KOPT-K1 (cell line): ENCODE measurements at regions not wholly inside any gene's neighbourhood (a gene's known extent, or its start where the extent isn't known, plus 50 kb on each side); places are given as distances from the start of the nearest gene placed in this dataset.

Experiments
- H3K27ac ChIP-seq: fragments of 200-600 bp; sonication (generic); 2 replicates; pipeline ENCODE4 v1.5.1; 2016; ENCODE audit warnings: antibody characterized with exemption, mild to moderate bottlenecking, low read depth, low read length; ENCODE audit not compliant: poor library complexity, severe bottlenecking
- H3K36me3 ChIP-seq: fragments of 200-600 bp; sonication (generic); 2 replicates; pipeline ENCODE4 v1.5.1; 2017; ENCODE audit warnings: antibody characterized with exemption, mild to moderate bottlenecking, low read length, moderate library complexity; ENCODE audit not compliant: insufficient read depth
- H3K9me3 ChIP-seq: fragments of 200-600 bp; sonication (generic); 2 replicates; pipeline ENCODE4 v1.5.1; 2017; ENCODE audit warnings: antibody characterized with exemption, low read length, mild to moderate bottlenecking; ENCODE audit not compliant: insufficient read depth, poor library complexity, severe bottlenecking

GRCh38 chr13:63408331-63409189 is 1992.9 kb upstream of the PCDH20 start:
- no peaks in the 10 kb centered on the region for H3K36me3 ChIP-seq
- H3K27ac ChIP-seq, result no peak overlapping the region

GRCh38 chr13:63403733-63404132 is 1988.1 kb upstream of the PCDH20 start:
- H3K27ac ChIP-seq, result no peak overlapping the region
- H3K36me3 ChIP-seq, result no peaks in the 10 kb centered on the region
- H3K9me3 ChIP-seq, result no peaks in the 10 kb centered on the region

More at GRCh38 chr13:63408331-63409189, 1992.9 kb upstream of the PCDH20 start:
- H3K9me3 ChIP-seq, result no peaks in the 10 kb centered on the region

GRCh38 chr13:63396746-63397145 is 1981.1 kb upstream of the PCDH20 start:
- Histone ChIP-seq H3K36me3 (no peaks in the 10 kb centered on the region), H3K27ac (no peak overlapping the region), H3K9me3 (peaks cover 3% of the 10 kb centered on the region)

GRCh38 chr13:63393112-63393511 is 1977.5 kb upstream of the PCDH20 start:
- Histone ChIP-seq H3K9me3 (peaks cover 3% of the 10 kb centered on the region), H3K27ac (no peak overlapping the region), H3K36me3 (no peaks in the 10 kb centered on the region)

GRCh38 chr13:63389756-63390155 is 1974.1 kb upstream of the PCDH20 start:
- H3K36me3 ChIP-seq, result no peaks in the 10 kb centered on the region
- H3K9me3 ChIP-seq, result no peaks in the 10 kb centered on the region
- no peak overlapping the region for H3K27ac ChIP-seq

DNA sequence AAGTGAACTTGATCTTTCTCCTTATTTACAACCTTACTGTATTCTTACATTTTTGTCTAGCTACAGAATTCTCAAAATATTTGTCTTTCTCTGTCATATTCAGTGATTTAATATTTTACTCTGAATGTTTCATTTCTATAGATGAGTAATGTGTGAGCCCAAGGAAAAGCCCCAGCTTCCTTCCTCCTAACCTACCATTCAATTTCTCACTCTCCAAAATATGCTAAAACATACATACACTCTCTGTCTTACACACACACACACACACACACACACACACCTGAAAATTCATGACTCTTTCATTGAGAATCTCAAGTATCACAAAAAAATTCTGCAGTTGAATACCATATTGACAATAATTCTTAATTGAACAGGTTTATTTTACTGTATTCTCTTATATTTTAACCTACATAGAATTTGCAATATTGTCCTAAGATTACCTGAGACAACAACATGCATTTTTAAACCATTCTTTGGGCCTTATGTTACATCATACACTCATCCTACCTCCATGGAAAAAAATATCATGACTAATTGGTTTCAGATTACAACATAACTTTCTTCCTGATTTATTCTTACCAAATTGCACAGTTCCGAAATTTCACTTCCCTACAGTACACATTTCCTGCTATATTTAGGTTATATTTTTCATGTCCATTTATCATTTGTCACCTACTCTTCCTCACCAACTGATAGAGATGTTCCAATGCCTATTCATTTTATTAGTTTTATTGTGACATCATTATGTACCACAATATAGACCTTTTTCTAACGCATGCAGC is 1965.6 kb upstream of the PCDH20 start:
- H3K9me3 ChIP-seq, result no peaks in the 10 kb centered on the region
- no peaks in the 10 kb centered on the region for H3K36me3 ChIP-seq
- H3K27ac ChIP-seq, result no peak overlapping the region

GRCh38 chr13:63377986-63378385 is 1962.3 kb upstream of the PCDH20 start:
- no peaks in the 10 kb centered on the region for H3K36me3 ChIP-seq
- no peak overlapping the region for H3K27ac ChIP-seq
- no peaks in the 10 kb centered on the region for H3K9me3 ChIP-seq

- H3K36me3 ChIP-seq, result no peaks in the 10 kb centered on the region
- peaks cover 19% of the 10 kb centered on the region for H3K9me3 ChIP-seq
- no peak overlapping the region for H3K27ac ChIP-seq
Observed at GRCh38 chr13:63370101-63370500, 1954.5 kb upstream of the PCDH20 start.

DNA sequence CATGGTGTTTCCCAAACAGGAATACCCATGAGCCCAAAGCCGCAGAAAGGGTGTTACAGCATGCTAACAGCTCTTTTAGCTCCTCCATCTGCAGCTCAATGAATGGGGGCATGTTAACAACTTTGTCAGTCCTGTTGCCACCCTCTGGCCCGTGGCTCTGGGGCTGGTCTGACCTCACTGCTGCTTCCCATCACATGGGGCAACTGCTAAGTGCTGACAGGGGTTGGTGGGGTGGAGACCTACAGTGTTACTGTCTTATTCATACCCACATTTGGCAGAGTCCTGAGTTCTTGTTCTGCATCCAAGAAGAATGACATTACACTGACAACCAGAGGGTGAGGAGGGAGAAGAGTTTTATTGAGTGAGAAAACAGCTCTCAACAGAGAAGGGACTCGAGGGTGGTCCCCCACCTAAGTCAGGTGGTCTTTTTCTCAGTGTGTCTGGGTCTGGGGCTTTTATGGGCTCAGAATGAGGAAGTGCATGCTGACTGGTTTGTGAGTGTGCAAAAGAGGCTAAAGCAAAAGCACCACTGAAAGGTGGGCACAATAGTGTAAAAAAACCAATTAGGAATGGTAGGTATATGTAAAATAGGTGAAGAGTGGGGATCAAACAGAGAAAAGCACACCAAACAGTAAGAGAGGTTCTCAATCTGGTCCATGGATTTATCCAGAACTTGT is 1952.0 kb upstream of the PCDH20 start:
- Histone ChIP-seq H3K36me3 (no peaks in the 10 kb centered on the region), H3K27ac (no peak overlapping the region), H3K9me3 (peaks cover 19% of the 10 kb centered on the region)

- no peak overlapping the region for H3K27ac ChIP-seq
- peaks cover 19% of the 10 kb centered on the region for H3K9me3 ChIP-seq
- no peaks in the 10 kb centered on the region for H3K36me3 ChIP-seq
Observed at GRCh38 chr13:63364159-63364558, 1948.5 kb upstream of the PCDH20 start.

DNA sequence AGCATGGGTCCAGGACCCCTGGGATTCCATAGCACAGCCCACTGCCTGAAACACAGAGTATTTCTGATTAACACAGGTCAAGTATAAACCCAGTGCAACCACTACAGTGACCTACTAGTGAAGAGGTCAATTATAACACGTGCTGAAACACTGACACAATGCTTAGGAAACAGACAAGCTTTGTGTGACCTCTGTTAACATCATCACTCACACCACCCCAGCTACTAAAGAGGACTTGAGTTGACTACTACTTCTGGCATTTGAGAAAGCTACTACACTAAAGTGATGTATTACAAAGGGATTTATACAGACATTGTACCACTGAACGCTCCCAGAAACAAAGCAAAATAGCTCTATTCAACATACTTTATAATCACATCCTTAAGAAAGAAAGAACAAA is 1935.9 kb upstream of the PCDH20 start:
- Histone ChIP-seq H3K36me3 (no peaks in the 10 kb centered on the region), H3K9me3 (no peaks in the 10 kb centered on the region), H3K27ac (no peak overlapping the region)

DNA sequence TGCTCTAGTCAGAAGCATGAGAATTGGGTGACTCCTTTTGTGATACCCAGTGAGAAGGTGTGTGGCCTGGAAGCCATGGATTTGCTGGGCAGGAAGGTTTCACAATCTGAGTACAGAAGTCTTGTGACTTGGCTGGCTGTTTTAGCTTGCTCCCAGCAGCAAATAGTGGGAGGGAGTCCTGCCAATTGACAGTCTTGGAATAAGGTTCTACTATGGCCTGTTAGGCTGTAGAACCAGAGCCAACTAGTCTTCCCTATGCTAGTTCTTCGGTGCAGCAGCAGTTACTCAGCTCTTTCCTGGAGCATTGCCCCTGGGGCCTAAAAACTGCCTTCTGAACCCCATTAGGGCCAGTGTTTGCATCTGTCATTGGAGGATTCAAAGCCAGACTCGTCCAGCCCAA is 1935.4 kb upstream of the PCDH20 start:
- H3K36me3 ChIP-seq, result no peaks in the 10 kb centered on the region
- no peak overlapping the region for H3K27ac ChIP-seq
- no peaks in the 10 kb centered on the region for H3K9me3 ChIP-seq

DNA sequence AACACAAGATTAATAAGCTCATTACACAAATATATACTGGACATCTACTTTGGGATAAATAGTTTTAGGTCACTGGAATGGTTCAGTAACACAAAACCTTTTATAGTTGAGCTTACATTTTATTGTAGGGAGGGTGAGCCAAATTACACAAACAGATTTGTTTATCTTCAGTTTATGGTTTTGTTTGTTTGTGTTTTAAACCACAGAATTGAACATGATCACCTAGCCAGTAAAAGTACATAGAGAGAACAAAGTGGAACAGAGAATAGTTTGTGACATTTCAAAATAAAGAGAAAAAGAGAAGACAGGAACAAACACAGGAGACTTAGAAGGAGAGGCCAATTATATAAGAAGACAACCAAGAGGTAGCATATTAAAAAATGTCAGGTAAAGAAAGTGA is 1930.2 kb upstream of the PCDH20 start:
- Histone ChIP-seq H3K9me3 (no peaks in the 10 kb centered on the region), H3K27ac (no peak overlapping the region), H3K36me3 (no peaks in the 10 kb centered on the region)

GRCh38 chr13:63344711-63345110 is 1929.1 kb upstream of the PCDH20 start:
- H3K9me3 ChIP-seq, result no peaks in the 10 kb centered on the region
- H3K27ac ChIP-seq, result no peak overlapping the region
- H3K36me3 ChIP-seq, result no peaks in the 10 kb centered on the region

GRCh38 chr13:63337921-63338320 is 1922.3 kb upstream of the PCDH20 start:
- no peaks in the 10 kb centered on the region for H3K36me3 ChIP-seq
- no peak overlapping the region for H3K27ac ChIP-seq
- H3K9me3 ChIP-seq, result no peaks in the 10 kb centered on the region
